ENCODE measurements at regions not wholly inside any gene's neighbourhood (a gene's known extent, or its start where the extent isn't known, plus 50 kb on each side); places are given as distances from the start of the nearest gene placed in this dataset.

DNA sequence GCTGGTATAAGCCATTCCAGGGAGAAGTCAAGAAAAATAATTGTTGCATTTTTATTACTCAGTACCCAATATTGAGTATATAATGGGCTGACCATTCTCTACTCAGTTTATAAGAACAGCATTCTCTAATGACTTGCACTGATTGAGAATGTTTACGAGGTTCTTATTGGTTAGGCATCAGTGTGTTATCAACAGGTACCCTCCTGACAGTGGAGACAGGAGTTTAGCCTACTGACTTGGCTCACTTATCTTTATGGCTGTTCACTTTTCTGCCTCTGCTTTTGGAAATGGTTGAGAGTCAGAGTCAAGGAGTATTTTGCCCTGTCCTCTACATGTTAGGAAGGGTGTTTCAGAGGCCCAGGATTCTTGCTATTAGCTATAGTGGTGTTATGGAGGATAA lies 228.0 kb upstream of the RGS6 start:
- H3K9me3 ChIP-seq (ENCODE audit: control insufficient read depth, low read length), result no peaks in the 10 kb centered on the region
- no peaks in the 10 kb centered on the region for H3K27me3 ChIP-seq (replicated peaks; ENCODE audit: control insufficient read depth, insufficient read depth, low read length)
- DNase-seq (ENCODE audit: low read depth), result no peak
- peaks cover 5% of the 10 kb centered on the region for H3K36me3 ChIP-seq (ENCODE audit: control insufficient read depth, insufficient read depth, low read length, severe bottlenecking)
- peaks cover 19% of the 10 kb centered on the region for H3K4me1 ChIP-seq (ENCODE audit: control insufficient read depth, insufficient read depth, low read length)
- H3K9ac ChIP-seq (ENCODE audit: low read length), result no peak overlapping the region
- no peak overlapping the region for H3K4me3 ChIP-seq (ENCODE audit: low read length)

DNA sequence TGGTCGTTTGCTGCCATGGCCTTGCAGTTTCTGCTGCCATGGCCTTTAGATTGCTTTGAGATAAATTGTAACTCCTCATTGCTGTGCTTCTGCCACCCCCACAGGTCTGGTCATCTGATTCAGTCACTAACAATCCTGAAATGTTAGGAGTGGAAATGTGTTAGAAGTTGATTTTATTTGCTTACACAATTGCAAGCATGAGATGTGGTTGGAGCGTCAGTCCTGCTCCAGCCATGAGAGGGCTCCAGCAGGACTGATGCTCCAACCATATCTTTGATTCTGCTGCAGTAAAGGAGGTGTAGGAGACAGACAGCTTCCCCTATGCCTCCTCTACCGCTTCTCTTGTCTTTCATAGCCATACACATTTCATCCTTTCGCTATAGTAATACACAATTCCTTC lies 226.8 kb upstream of the RGS6 start:
- Histone ChIP-seq H3K36me3 (ENCODE audit: control insufficient read depth, insufficient read depth, low read length, severe bottlenecking) (peaks cover 5% of the 10 kb centered on the region), H3K4me3 (ENCODE audit: low read length) (no peak overlapping the region), H3K9ac (ENCODE audit: low read length) (no peak overlapping the region), H3K4me1 (ENCODE audit: control insufficient read depth, insufficient read depth, low read length) (peaks cover 8% of the 10 kb centered on the region), H3K9me3 (ENCODE audit: control insufficient read depth, low read length) (no peaks in the 10 kb centered on the region), H3K27me3 (replicated peaks; ENCODE audit: control insufficient read depth, insufficient read depth, low read length) (no peaks in the 10 kb centered on the region)
- DNase-seq (ENCODE audit: low read depth), result no peak

DNA sequence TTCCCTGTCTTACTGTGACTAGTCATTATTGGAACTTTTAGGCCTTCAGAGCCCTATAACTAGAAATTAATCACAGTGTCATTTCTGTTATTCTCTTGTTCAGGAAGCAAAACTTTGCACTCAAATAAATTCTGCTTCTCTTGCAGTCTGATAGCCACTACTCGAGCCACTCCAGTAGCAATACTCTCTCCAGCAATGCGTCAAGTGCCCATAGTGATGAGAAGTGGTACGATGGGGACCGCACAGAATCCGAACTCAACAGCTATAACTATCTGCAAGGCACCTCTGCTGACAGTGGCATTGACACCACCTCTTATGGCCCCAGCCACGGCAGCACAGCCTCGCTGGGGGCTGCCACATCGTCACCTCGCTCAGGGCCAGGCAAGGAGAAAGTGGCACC lies 223.2 kb upstream of the RGS6 start:
- no peak overlapping the region for H3K4me3 ChIP-seq (ENCODE audit: low read length)
- H3K9me3 ChIP-seq (ENCODE audit: control insufficient read depth, low read length), result no peaks in the 10 kb centered on the region
- H3K4me1 ChIP-seq (ENCODE audit: control insufficient read depth, insufficient read depth, low read length), result peaks cover 34% of the 10 kb centered on the region
- DNase-seq (ENCODE audit: low read depth), result no peak
- no peaks in the 10 kb centered on the region for H3K36me3 ChIP-seq (ENCODE audit: control insufficient read depth, insufficient read depth, low read length, severe bottlenecking)
- no peak overlapping the region for H3K9ac ChIP-seq (ENCODE audit: low read length)
- no peaks in the 10 kb centered on the region for H3K27me3 ChIP-seq (replicated peaks; ENCODE audit: control insufficient read depth, insufficient read depth, low read length)

DNA sequence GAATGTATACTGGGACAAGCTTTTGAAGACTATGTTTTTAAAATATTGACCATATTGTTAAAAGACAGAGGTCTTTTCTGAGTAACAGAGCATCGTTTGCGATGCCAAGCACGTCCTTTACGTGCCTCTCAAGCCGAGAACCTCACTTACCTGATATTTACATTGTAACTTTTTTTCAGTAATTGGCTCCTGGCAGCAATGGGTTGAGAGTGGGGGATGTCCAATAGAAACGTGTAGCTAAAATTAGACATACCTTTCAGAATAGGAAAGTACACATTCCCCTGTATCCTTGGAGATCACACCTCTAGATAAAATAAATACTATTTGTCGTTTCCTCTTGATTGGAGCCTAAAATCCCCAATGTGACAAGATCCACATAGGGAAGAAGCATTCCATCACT lies 222.2 kb upstream of the RGS6 start:
- Histone ChIP-seq H3K36me3 (ENCODE audit: control insufficient read depth, insufficient read depth, low read length, severe bottlenecking) (no peaks in the 10 kb centered on the region), H3K4me1 (ENCODE audit: control insufficient read depth, insufficient read depth, low read length) (peaks cover 43% of the 10 kb centered on the region), H3K27me3 (replicated peaks; ENCODE audit: control insufficient read depth, insufficient read depth, low read length) (no peaks in the 10 kb centered on the region), H3K9me3 (ENCODE audit: control insufficient read depth, low read length) (no peaks in the 10 kb centered on the region), H3K4me3 (ENCODE audit: low read length) (no peak overlapping the region), H3K9ac (ENCODE audit: low read length) (no peak overlapping the region)
- no peak for DNase-seq (ENCODE audit: low read depth)

DNA sequence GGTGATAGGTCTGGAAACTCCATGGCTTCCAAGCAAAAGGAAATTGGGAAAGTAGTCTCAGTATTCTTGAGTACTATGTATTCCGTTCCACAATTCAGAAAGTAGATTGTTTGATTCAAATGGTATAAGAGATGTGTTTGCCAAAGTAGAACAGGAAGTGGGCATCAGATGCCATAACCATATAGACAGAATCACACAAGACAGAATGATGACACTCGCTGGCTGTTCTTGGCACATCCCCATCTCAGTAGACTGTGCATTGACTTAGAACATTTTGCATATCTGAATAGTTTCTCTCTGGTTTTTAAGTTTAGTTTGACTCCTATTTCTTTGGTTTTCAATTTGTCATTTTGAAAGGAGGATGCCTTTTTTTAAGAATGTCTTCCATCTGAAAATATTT lies 221.1 kb upstream of the RGS6 start:
- no peak for DNase-seq (ENCODE audit: low read depth)
- H3K4me1 ChIP-seq (ENCODE audit: control insufficient read depth, insufficient read depth, low read length), result peaks cover 50% of the 10 kb centered on the region

DNA sequence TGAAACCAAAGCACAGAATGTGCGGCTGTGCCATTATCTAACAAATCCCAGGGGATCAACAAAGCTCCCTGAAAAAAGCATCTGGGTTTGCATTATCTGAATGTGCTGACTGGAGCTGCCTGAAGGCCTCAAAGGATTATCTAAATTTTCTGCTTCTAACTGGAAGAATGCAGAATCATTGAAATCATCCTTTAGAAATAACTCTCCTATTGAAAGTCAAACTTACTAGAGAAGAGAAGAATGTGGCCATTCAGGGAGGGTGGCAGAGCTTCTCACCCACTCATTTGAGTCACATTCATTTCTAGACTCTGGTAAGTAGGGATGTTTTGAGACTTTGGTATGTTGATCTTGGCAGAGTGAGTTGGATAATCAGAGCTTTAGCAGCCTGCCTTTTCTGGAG lies 220.6 kb upstream of the RGS6 start:
- H3K36me3 ChIP-seq (ENCODE audit: control insufficient read depth, insufficient read depth, low read length, severe bottlenecking), result no peaks in the 10 kb centered on the region
- H3K9ac ChIP-seq (ENCODE audit: low read length), result peak overlapping the region; percentile 78
- DNase-seq (ENCODE audit: low read depth), result peak; percentile 94
- H3K4me3 ChIP-seq (ENCODE audit: low read length), result peak overlapping the region; percentile 63
- no peaks in the 10 kb centered on the region for H3K27me3 ChIP-seq (replicated peaks; ENCODE audit: control insufficient read depth, insufficient read depth, low read length)
- H3K4me1 ChIP-seq (ENCODE audit: control insufficient read depth, insufficient read depth, low read length), result peaks cover 55% of the 10 kb centered on the region
- H3K9me3 ChIP-seq (ENCODE audit: control insufficient read depth, low read length), result no peaks in the 10 kb centered on the region

More for the DNA sequence above, 221.1 kb upstream of the RGS6 start:
- no peaks in the 10 kb centered on the region for H3K36me3 ChIP-seq (ENCODE audit: control insufficient read depth, insufficient read depth, low read length, severe bottlenecking)
- H3K4me3 ChIP-seq (ENCODE audit: low read length), result peak overlapping the region; percentile 4
- H3K9ac ChIP-seq (ENCODE audit: low read length), result peak overlapping the region; percentile 62
- no peaks in the 10 kb centered on the region for H3K27me3 ChIP-seq (replicated peaks; ENCODE audit: control insufficient read depth, insufficient read depth, low read length)
- no peaks in the 10 kb centered on the region for H3K9me3 ChIP-seq (ENCODE audit: control insufficient read depth, low read length)

DNA sequence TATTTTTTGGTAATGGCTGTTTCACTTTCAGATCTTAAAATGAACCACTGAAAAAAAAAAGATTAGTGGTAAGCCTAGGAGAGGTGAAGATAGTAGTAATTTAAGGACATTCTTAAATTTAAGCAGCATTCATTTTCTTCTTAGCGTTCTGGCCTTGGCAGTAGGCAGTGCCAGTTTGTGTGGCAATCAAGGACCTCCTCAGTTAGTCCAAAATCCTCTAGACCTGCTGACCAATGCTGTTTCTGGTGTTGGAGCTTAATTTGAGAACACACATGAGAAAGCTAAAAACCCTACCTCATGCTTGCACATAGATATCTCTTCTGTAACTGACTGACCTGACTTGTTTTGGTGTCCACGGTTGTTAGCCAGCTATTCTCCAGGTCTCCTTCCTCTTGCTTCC lies 219.8 kb upstream of the RGS6 start:
- Histone ChIP-seq H3K9me3 (ENCODE audit: control insufficient read depth, low read length) (no peaks in the 10 kb centered on the region), H3K4me1 (ENCODE audit: control insufficient read depth, insufficient read depth, low read length) (peaks cover 55% of the 10 kb centered on the region), H3K27me3 (replicated peaks; ENCODE audit: control insufficient read depth, insufficient read depth, low read length) (no peaks in the 10 kb centered on the region), H3K9ac (ENCODE audit: low read length) (peak overlapping the region; percentile 78), H3K36me3 (ENCODE audit: control insufficient read depth, insufficient read depth, low read length, severe bottlenecking) (no peaks in the 10 kb centered on the region), H3K4me3 (ENCODE audit: low read length) (peak overlapping the region; percentile 63)
- no peak for DNase-seq (ENCODE audit: low read depth)

DNA sequence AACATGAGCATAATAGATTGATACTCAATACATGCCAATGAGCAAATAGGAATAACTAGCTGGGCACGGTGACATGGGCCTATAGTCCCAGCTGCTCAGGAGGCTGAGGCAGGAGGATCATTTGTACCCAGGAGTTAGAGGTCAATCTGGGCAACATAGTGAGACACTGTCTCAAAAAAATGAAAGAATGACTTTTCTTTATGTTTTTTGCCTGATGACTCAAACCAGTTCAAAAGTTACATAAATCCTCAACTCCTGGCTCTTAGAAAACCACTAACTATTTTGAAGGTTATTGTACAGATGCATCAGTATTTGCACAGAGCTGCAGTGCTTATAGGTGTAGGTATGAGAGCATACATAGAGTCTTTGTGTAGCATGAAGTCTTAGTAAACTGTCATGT lies 219.2 kb upstream of the RGS6 start:
- Histone ChIP-seq H3K27me3 (replicated peaks; ENCODE audit: control insufficient read depth, insufficient read depth, low read length) (no peaks in the 10 kb centered on the region), H3K4me3 (ENCODE audit: low read length) (no peak overlapping the region), H3K9ac (ENCODE audit: low read length) (peak overlapping the region; percentile 78), H3K9me3 (ENCODE audit: control insufficient read depth, low read length) (no peaks in the 10 kb centered on the region), H3K36me3 (ENCODE audit: control insufficient read depth, insufficient read depth, low read length, severe bottlenecking) (no peaks in the 10 kb centered on the region), H3K4me1 (ENCODE audit: control insufficient read depth, insufficient read depth, low read length) (peaks cover 55% of the 10 kb centered on the region)
- DNase-seq (ENCODE audit: low read depth), result peak; percentile 36

DNA sequence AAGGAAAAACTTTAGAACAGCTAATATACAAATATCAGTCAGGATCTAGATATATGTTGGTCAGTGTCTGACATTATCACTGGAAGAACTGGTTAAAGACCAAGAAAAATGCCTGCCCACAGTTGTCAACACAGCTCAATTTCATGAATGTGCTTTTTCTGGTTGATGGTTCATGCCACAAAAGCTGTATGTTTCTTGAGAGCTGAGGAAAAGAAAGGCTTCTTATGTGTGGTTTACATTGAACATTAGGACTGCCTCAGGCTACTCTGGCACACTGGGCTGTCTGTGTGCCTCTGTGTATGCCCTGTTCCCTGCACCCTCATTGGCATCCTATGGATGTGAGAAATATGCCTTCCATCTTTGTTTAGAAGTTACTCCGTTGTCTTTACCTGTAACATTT lies 218.8 kb upstream of the RGS6 start:
- peak; percentile 48 for DNase-seq (ENCODE audit: low read depth)
- H3K4me3 ChIP-seq (ENCODE audit: low read length), result no peak overlapping the region
- peak overlapping the region; percentile 78 for H3K9ac ChIP-seq (ENCODE audit: low read length)

DNA sequence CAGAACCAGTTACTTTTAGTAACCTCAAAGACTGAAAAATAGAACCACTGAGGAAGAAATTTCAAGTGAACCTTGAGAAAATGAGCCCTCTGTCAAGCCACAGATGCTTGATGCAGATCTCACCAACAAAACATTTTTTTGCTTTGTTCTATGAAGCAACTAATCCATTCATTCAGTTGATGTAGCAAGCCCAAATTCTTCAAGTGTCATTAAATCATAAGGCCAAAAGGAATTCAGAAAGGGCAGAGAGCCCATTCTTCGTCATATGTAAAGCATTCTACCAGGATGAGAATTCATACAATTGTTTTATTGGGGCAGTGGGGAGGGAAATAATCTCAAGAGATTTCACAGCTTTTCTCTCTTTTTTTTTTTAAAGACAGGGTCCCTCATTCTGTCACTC lies 218.0 kb upstream of the RGS6 start:
- Histone ChIP-seq H3K27me3 (replicated peaks; ENCODE audit: control insufficient read depth, insufficient read depth, low read length) (no peaks in the 10 kb centered on the region), H3K4me1 (ENCODE audit: control insufficient read depth, insufficient read depth, low read length) (peaks cover 55% of the 10 kb centered on the region), H3K9ac (ENCODE audit: low read length) (peak overlapping the region; percentile 78), H3K4me3 (ENCODE audit: low read length) (peak overlapping the region; percentile 6), H3K36me3 (ENCODE audit: control insufficient read depth, insufficient read depth, low read length, severe bottlenecking) (no peaks in the 10 kb centered on the region), H3K9me3 (ENCODE audit: control insufficient read depth, low read length) (no peaks in the 10 kb centered on the region)
- DNase-seq (ENCODE audit: low read depth), result peak; percentile 95

More for the DNA sequence above, 218.8 kb upstream of the RGS6 start:
- H3K4me1 ChIP-seq (ENCODE audit: control insufficient read depth, insufficient read depth, low read length), result peaks cover 55% of the 10 kb centered on the region
- no peaks in the 10 kb centered on the region for H3K9me3 ChIP-seq (ENCODE audit: control insufficient read depth, low read length)
- no peaks in the 10 kb centered on the region for H3K27me3 ChIP-seq (replicated peaks; ENCODE audit: control insufficient read depth, insufficient read depth, low read length)
- no peaks in the 10 kb centered on the region for H3K36me3 ChIP-seq (ENCODE audit: control insufficient read depth, insufficient read depth, low read length, severe bottlenecking)

DNA sequence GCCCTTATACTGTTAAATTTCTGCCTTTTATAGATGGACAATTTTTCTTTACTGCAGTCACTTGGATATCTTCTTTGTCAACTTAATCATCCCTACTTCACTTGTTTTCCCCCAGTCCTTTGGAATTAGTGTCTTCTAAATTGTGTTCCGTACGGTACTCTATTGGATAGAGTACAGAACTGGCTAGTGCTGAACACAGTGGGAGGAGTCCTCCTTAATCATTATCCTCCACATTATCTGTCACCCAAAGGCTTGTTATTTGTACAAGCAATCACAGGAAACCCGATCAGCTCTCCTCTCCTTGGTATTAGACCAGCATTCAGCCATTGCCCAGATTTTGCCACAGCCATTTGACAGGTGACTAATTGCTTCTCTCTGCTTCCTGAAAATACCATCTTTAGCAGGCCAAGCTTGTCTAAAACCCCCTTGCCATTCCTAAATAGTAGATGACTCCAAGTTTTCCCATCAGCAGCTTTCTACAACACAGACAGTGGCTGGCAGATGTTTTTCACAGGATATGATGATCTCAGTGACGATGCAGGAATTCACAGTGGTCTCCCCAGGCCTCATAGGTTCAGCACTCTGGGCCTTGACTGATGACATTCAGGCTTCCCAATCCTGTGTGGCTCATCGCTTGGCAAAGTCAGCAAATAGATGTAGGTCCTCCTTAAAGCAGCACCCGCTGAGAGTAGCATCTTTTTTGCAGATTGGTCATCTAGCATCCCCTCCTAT lies 216.0 kb upstream of the RGS6 start:
- Histone ChIP-seq H3K4me3 (ENCODE audit: low read length) (no peak overlapping the region), H3K27me3 (replicated peaks; ENCODE audit: control insufficient read depth, insufficient read depth, low read length) (no peaks in the 10 kb centered on the region), H3K4me1 (ENCODE audit: control insufficient read depth, insufficient read depth, low read length) (peaks cover 52% of the 10 kb centered on the region), H3K9ac (ENCODE audit: low read length) (no peak overlapping the region), H3K36me3 (ENCODE audit: control insufficient read depth, insufficient read depth, low read length, severe bottlenecking) (no peaks in the 10 kb centered on the region), H3K9me3 (ENCODE audit: control insufficient read depth, low read length) (no peaks in the 10 kb centered on the region)
- DNase-seq (ENCODE audit: low read depth), result no peak
